ENCODE measurements at regions not wholly inside any gene's neighbourhood (a gene's known extent, or its start where the extent isn't known, plus 50 kb on each side); places are given as distances from the start of the nearest gene placed in this dataset.
"Not testable (repeated sequence)": the region's sequence is repeated elsewhere in the genome, so short reads cannot be mapped to it uniquely, and the experiment has no call there.

DNA sequence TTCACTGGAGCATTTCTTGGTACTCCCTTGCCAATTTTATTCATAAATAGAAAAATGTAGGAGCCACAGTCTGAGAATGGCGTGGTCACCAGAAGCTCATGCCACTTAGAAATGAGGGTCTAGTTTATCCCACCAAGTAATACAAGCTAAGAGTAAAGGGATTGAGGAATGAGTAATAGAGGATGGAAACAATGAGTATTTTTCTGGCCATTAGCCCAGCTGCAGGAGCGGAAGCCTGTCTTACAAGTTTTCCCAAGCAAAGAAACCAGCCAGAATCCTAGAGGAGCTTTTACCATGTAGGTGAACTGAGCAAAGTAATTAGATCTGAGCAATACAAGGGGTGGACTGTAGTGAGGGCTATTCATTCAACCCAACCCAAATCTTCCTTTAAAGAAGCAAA, 160.7 kb upstream of the NPY2R start:
- TF ChIP-seq, protein P1, sequence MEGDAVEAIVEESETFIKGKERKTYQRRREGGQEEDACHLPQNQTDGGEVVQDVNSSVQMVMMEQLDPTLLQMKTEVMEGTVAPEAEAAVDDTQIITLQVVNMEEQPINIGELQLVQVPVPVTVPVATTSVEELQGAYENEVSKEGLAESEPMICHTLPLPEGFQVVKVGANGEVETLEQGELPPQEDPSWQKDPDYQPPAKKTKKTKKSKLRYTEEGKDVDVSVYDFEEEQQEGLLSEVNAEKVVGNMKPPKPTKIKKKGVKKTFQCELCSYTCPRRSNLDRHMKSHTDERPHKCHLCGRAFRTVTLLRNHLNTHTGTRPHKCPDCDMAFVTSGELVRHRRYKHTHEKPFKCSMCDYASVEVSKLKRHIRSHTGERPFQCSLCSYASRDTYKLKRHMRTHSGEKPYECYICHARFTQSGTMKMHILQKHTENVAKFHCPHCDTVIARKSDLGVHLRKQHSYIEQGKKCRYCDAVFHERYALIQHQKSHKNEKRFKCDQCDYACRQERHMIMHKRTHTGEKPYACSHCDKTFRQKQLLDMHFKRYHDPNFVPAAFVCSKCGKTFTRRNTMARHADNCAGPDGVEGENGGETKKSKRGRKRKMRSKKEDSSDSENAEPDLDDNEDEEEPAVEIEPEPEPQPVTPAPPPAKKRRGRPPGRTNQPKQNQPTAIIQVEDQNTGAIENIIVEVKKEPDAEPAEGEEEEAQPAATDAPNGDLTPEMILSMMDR (conservative IDR thresholded peaks at IDR 0.05): no peak
- no peak for TF ChIP-seq ZFX (IDR thresholded peaks at IDR 0.05)
- H3K27ac ChIP-seq: no peak overlapping the region

DNA sequence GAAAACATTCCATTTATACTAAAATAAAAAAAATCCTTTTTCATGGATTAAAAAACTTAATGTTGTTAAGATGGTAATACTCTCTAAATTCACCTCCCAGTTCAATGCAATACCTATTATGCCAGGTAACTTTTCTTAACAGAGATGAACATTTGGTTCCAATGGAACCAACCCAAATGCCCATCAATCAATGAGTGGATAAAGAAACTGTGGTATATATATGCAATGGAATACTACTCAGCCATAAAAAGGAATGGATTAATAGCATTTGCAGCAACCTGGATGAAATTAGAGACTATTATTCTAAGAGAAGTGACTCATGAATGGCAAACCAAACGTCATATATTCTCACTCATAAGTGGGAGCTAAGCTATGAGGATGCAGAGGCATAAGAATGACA, 154.4 kb upstream of the NPY2R start:
- not testable (repeated sequence) for H3K27ac ChIP-seq

DNA sequence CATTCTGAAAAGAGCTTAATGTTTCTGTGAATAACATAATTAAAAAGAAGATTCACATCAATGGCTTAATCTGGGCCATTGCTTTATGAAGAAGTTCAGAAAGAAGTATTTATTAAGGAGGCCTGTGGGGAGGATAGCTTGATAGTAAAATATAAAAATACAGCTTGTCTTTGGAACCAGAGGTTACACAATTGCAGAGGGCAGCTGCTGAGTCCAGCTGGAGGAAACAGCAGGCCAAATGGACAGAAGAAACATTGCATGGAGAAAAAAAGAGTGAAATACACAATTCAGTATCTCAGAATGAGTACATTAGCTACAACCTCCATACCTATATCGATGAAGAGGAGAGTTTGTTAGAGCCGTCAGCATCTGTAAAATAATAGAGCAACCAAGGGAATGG, 148.0 kb upstream of the NPY2R start:
- TF ChIP-seq ZFX (IDR thresholded peaks at IDR 0.05): no peak
- TF ChIP-seq, protein P1 (conservative IDR thresholded peaks at IDR 0.05): no peak
- H3K27ac ChIP-seq: no peak overlapping the region

DNA sequence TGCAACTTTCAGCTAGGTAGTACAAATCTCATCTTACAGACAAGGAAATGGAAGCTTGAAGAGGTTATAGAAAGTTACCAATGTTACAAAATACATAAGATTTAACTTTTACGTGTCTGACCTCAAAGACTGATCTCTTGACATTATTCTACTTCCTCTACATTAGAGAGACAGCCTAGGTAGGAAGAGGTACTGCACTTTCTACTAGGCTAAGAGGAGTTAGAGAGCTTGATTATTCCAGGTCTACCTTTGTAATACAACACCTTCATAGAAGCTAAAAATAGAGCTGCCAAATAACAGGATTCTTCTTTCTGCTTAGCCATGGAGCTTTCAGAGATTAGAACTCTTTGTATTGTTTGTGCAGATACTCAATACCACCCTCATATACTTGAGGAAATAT, 147.6 kb upstream of the NPY2R start:
- no peak overlapping the region for H3K27ac ChIP-seq
- TF ChIP-seq, protein P1 (conservative IDR thresholded peaks at IDR 0.05): no peak
- no peak for TF ChIP-seq ZFX (IDR thresholded peaks at IDR 0.05)

DNA sequence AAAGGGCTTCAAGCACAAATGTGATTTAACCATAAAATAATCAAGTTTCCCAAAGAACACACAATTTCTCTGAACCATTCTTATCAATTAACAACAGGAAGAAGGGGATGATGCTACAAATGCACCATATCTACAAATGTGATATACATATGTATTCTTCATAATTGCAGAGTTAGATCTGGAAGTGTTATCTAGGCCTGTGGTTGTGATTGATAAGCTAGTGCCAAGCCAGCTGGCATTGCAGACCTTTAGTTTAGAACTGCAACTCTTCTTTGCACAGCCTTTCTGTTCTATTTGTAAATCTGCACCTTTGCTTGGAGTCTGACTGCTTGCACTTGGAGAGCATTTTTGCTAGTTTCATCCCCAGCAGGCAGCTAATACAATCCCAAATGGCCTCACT, 145.5 kb upstream of the NPY2R start:
- no peak overlapping the region for H3K27ac ChIP-seq
- no peak for TF ChIP-seq ZFX (IDR thresholded peaks at IDR 0.05)
- TF ChIP-seq, protein P1 (conservative IDR thresholded peaks at IDR 0.05): no peak

DNA sequence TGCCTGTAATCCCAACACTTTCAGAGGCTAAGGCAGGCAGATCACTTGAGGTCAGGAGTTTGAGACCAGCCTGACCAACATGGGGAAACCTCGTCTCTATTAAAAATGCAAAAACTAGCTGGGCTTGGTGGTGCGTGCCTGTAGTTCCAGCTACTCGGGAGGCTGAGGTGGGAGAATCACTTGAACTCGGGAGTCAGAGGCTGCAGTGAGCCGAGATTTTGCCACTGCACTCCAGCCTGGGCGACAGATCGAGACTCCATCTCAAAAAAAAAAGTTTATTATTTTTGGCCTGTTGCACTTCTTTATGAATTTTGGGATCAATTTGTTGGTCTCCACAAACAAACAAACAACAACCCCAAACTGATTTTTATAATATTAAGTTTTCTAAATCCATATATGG, 143.5 kb upstream of the NPY2R start:
- not testable (repeated sequence) for H3K27ac ChIP-seq

DNA sequence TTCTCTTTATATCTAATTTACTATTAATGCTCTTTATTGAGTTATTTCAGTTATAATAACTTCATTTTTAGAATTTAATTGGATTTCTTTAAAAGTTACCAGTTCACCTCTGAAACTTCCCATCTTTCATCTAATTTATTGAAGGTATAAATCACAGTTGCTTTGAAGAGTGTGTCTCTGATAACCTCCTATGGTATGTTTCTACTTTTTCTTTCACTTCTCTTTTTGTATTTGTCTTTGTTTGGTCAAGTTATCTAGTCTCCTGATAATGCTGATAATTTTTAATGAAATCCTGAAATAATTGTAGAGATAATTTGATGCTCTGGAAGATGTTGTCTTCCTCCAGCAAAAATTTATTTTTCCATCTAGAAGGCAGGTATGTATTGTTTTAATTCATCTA, 141.6 kb upstream of the NPY2R start:
- H3K27ac ChIP-seq: no peak overlapping the region

DNA sequence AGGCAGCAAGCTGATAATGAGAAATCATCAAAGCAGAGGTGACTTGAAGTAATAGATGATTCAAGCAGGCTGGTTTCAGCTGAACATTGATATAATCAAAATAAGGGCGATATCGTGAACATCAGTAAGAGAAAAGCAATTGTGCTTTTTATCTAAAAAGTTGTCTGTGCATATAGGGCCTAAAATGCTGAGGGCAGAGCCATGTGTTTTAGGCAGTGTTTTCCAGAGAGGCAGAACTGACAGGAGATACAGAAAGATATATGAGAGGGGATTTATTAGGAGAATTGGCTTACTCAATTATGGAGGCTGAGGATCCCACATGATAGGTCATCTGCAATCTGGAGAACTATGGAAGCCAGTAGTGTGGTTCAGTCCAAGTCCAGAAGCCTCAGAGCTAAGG, 136.5 kb upstream of the NPY2R start:
- H3K27ac ChIP-seq: no peak overlapping the region

More for the DNA sequence above, 141.6 kb upstream of the NPY2R start:
- TF ChIP-seq, protein P1 (conservative IDR thresholded peaks at IDR 0.05): no peak
- no peak for TF ChIP-seq ZFX (IDR thresholded peaks at IDR 0.05)

More for the DNA sequence above, 136.5 kb upstream of the NPY2R start:
- TF ChIP-seq ZFX (IDR thresholded peaks at IDR 0.05): no peak
- TF ChIP-seq, protein P1 (conservative IDR thresholded peaks at IDR 0.05): no peak
